ENCODE measurements at regions not wholly inside any gene's neighbourhood (a gene's known extent, or its start where the extent isn't known, plus 50 kb on each side); places are given as distances from the start of the nearest gene placed in this dataset.

GRCh38 chr12:24643120-24644119 lies 305.5 kb downstream of the BCAT1 start:
- no peaks in the 10 kb centered on the region for H4K20me1 ChIP-seq (replicated peaks; ENCODE audit: control insufficient read depth, extremely low read depth, insufficient read depth, low read length)
- no peak for FAIRE-seq

GRCh38 chr12:24639641-24640040 lies 309.3 kb downstream of the BCAT1 start:
- no peaks in the 10 kb centered on the region for H3K4me1 ChIP-seq (ENCODE audit: control insufficient read depth, extremely low read depth, insufficient read depth, low read length)

More at GRCh38 chr12:24643120-24644119, 305.5 kb downstream of the BCAT1 start:
- intact Hi-C loops (cut with micrococcal nuclease) (no loop called here), dilution Hi-C loops (cut with MboI; ENCODE audit: extremely low pct_ligation_motif_present, low sequenced_read_pairs) (no loop called here)
- DNase-seq (ENCODE audit: low read depth, low spot score) = no peak
- Histone ChIP-seq H3K4me1 (ENCODE audit: control insufficient read depth, extremely low read depth, insufficient read depth, low read length) (no peaks in the 10 kb centered on the region), H3K27ac (ENCODE audit: insufficient read depth, low read depth, low read length) (no peak overlapping the region), H3K9me1 (replicated peaks; ENCODE audit: control insufficient read depth, extremely low read depth, insufficient read depth, low read length) (no peaks in the 10 kb centered on the region), H3K9me3 (replicated peaks; ENCODE audit: control insufficient read depth, insufficient read depth, low read length) (no peaks in the 10 kb centered on the region), H3K9ac (replicated peaks; ENCODE audit: extremely low read depth, insufficient read depth, low read length) (no peak overlapping the region), H2AFZ (ENCODE audit: low read depth, low read length) (no peak overlapping the region), H3K27me3 (ENCODE audit: control insufficient read depth in 2 of 2, insufficient read depth in 2 of 2, low read length in 2 of 2) (peaks cover 0 to 2% of the 10 kb centered on the region in 2 experiments), H3K4me3 (replicated peaks in 1 of 3; ENCODE audit: insufficient read depth in 1 of 3, low read depth in 1 of 3, low read length in 3 of 3) (no peak overlapping the region), H3K4me2 (ENCODE audit: insufficient read depth, low read length) (no peak overlapping the region), H3K36me3 (ENCODE audit: control insufficient read depth in 2 of 2, extremely low read depth in 1 of 2, insufficient read depth in 2 of 2, low read length in 2 of 2) (no peaks in the 10 kb centered on the region), H3K79me2 (ENCODE audit: control insufficient read depth, insufficient read depth, low read length) (no peaks in the 10 kb centered on the region)
- ChIA-PET CTCF (no interaction called here), POLR2A (no interaction called here)
- TF ChIP-seq JUN (IDR thresholded peaks at IDR 0.05; ENCODE audit: borderline replicate concordance, insufficient read depth, insufficient read length, low read depth) (no peak), MAX (IDR thresholded peaks at IDR 0.05; ENCODE audit: insufficient read depth, insufficient read length) (no peak), GATA2 (IDR thresholded peaks at IDR 0.05; ENCODE audit: insufficient read depth, insufficient read length, low read depth, low read length) (no peak), POLR2A (IDR thresholded peaks at IDR 0.05; ENCODE audit: low read depth, low read length) (no peak)
- BruUV-seq (replicated peaks) = no TSS peak

More at GRCh38 chr12:24639641-24640040, 309.3 kb downstream of the BCAT1 start:
- Histone ChIP-seq H3K4me2 (ENCODE audit: insufficient read depth, low read length) (no peak overlapping the region), H3K27me3 (ENCODE audit: control insufficient read depth in 2 of 2, insufficient read depth in 2 of 2, low read length in 2 of 2) (peaks cover 0 to 2% of the 10 kb centered on the region in 2 experiments), H3K9me1 (replicated peaks; ENCODE audit: control insufficient read depth, extremely low read depth, insufficient read depth, low read length) (no peaks in the 10 kb centered on the region), H3K36me3 (ENCODE audit: control insufficient read depth in 2 of 2, extremely low read depth in 1 of 2, insufficient read depth in 2 of 2, low read length in 2 of 2) (no peaks in the 10 kb centered on the region), H3K79me2 (ENCODE audit: control insufficient read depth, insufficient read depth, low read length) (no peaks in the 10 kb centered on the region), H3K27ac (ENCODE audit: insufficient read depth, low read depth, low read length) (no peak overlapping the region), H3K9ac (replicated peaks; ENCODE audit: extremely low read depth, insufficient read depth, low read length) (no peak overlapping the region), H2AFZ (ENCODE audit: low read depth, low read length) (no peak overlapping the region), H4K20me1 (replicated peaks; ENCODE audit: control insufficient read depth, extremely low read depth, insufficient read depth, low read length) (no peaks in the 10 kb centered on the region), H3K9me3 (replicated peaks; ENCODE audit: control insufficient read depth, insufficient read depth, low read length) (no peaks in the 10 kb centered on the region), H3K4me3 (replicated peaks in 1 of 3; ENCODE audit: insufficient read depth in 1 of 3, low read depth in 1 of 3, low read length in 3 of 3) (no peak overlapping the region)
- ChIA-PET CTCF (no interaction called here), POLR2A (no interaction called here)
- DNase-seq (ENCODE audit: low read depth, low spot score) (no peak), FAIRE-seq (no peak)
- BruUV-seq (replicated peaks) = no TSS peak
- dilution Hi-C loops (cut with MboI; ENCODE audit: extremely low pct_ligation_motif_present, low sequenced_read_pairs) = no loop called here
- intact Hi-C loops (cut with micrococcal nuclease) = no loop called here
- TF ChIP-seq EZH2 (IDR thresholded peaks at IDR 0.05; ENCODE audit: borderline replicate concordance, low read depth, low read length, severe bottlenecking) = no peak
